ENCODE measurements at regions not wholly inside any gene's neighbourhood (a gene's known extent, or its start where the extent isn't known, plus 50 kb on each side); places are given as distances from the start of the nearest gene placed in this dataset.
"Not testable (repeated sequence)": the region's sequence is repeated elsewhere in the genome, so short reads cannot be mapped to it uniquely, and the experiment has no call there.

- no peak for TF ChIP-seq CTCF (conservative IDR thresholded peaks at IDR 0.05; ENCODE audit: low read length)
- no peak for DNase-seq (ENCODE audit: low read depth)
These were observed 323.6 kb upstream of the PRR16 start for GRCh38 chr5:120140501-120140900.

DNA sequence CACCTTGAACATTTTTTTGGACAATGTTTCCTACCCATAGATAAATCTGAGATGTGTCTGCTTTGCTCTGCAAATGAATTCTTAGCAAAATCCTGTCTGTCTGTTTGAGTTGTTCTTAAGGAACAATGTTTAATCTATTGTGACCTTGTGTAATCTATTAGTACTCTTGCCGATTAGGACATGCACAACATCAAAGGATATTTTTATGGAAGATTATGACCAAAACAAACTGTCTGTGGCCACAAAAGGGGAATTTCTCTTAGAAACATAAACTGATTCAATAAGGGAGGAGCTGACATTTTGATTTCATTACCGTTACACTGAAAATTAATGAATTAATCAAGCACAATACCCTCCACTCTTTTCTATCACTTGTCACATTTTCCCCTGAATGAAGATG lies 323.0 kb upstream of the PRR16 start:
- TF ChIP-seq CTCF (conservative IDR thresholded peaks at IDR 0.05; ENCODE audit: low read length), result no peak
- H3K4me3 ChIP-seq (ENCODE audit: low read length), result no peak overlapping the region
- DNase-seq (ENCODE audit: low read depth), result no peak

More at GRCh38 chr5:120140501-120140900, 323.6 kb upstream of the PRR16 start:
- H3K4me3 ChIP-seq (ENCODE audit: low read length), result no peak overlapping the region

GRCh38 chr5:120146787-120147186 lies 317.3 kb upstream of the PRR16 start:
- no peak overlapping the region for H3K4me3 ChIP-seq (ENCODE audit: low read length)
- no peak for TF ChIP-seq CTCF (conservative IDR thresholded peaks at IDR 0.05; ENCODE audit: low read length)
- no peak for DNase-seq (ENCODE audit: low read depth)

DNA sequence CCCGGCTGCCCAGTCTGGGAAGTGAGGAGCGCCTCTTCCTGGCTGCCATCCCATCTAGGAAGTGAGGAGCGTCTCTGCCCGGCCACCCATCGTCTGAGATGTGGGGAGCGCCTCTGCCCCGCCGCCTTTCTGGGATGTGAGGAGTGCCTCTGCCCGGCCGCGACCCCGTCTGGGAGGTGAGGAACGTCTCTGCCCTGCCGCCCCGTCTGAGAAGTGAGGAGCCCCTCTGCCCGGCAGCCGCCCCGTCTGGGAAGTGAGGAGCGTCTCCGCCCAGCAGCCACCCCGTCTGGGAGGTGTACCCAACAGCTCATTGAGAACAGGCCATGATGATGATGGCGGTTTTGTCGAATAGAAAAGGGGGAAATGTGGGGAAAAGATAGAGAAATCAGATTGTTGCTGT lies 316.2 kb upstream of the PRR16 start:
- H3K4me3 ChIP-seq (ENCODE audit: low read length); DNase-seq (ENCODE audit: low read depth): not testable (repeated sequence)

- TF ChIP-seq CTCF (conservative IDR thresholded peaks at IDR 0.05; ENCODE audit: low read length), result no peak
- no peak for DNase-seq (ENCODE audit: low read depth)
- H3K4me3 ChIP-seq (ENCODE audit: low read length), result no peak overlapping the region
These were observed 313.3 kb upstream of the PRR16 start for GRCh38 chr5:120150770-120151169.

DNA sequence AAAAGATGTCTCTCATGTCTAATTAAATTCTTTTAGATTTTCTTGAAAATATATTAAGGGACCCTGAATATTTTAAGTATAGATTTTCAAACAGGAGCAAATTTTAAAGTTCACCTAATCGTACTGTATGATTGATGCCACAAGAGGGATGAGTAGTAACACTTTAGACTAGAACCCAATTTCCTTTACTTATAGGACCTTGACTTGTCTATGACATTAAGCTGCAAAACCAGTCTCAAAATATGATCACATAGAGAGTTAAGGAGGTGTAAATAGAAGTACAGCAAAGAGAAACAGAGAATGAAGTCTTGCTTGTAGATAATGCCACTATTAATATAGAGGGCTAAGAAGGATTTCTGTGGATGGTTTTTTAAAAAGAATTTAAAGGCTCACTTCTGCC lies 312.9 kb upstream of the PRR16 start:
- 0 out of 2 replicates have a peak, but pooled peaks have one; percentile 9 for TF ChIP-seq CTCF (conservative IDR thresholded peaks at IDR 0.05; ENCODE audit: low read length)
- DNase-seq (ENCODE audit: low read depth), result no peak
- H3K4me3 ChIP-seq (ENCODE audit: low read length), result no peak overlapping the region

DNA sequence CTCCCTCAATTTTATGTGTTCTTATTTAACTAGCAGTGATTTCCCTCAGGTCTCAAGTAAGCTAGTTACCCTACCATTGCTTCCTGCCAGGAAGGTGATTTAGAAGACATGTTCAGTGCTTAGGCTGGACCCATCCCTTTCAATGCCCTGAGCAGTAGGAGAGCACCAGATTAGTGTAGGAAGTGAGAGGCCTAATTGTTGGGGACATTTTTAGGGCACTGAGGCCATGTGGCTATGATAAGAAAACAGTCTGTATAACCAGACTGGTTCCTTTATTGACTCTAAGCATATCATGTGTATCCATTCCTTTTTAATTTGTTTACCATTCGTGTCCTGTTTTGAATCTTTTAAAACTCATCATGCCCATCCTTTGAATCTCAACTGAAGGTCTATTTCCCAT lies 312.3 kb upstream of the PRR16 start:
- DNase-seq (ENCODE audit: low read depth), result no peak
- TF ChIP-seq CTCF (conservative IDR thresholded peaks at IDR 0.05; ENCODE audit: low read length), result no peak
- no peak overlapping the region for H3K4me3 ChIP-seq (ENCODE audit: low read length)

DNA sequence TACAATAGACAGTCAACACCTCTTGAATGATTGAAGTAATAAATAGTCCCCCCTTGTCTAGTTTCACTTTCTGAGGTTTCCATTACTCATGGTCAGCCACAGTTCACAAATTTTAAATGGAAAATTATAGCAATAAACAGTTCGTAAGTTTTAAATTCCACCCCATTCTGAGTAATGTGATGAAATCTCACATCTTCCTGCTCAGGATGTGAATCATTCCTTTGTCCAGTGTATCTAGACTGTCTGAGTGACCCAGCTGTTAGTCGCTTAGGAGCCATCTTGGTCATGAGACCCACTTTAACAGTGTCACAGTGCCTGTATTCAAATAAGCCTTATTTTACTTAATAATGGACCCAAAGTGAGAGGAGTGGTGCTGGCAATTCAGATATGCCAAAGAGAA lies 311.6 kb upstream of the PRR16 start:
- no peak for TF ChIP-seq CTCF (conservative IDR thresholded peaks at IDR 0.05; ENCODE audit: low read length)

More for the DNA sequence above, 311.6 kb upstream of the PRR16 start:
- DNase-seq (ENCODE audit: low read depth), result peak; percentile 82
- H3K4me3 ChIP-seq (ENCODE audit: low read length), result no peak overlapping the region

Data from AG10803 (cell line).